ENCODE measurements at regions not wholly inside any gene's neighbourhood (a gene's known extent, or its start where the extent isn't known, plus 50 kb on each side); places are given as distances from the start of the nearest gene placed in this dataset.

DNA sequence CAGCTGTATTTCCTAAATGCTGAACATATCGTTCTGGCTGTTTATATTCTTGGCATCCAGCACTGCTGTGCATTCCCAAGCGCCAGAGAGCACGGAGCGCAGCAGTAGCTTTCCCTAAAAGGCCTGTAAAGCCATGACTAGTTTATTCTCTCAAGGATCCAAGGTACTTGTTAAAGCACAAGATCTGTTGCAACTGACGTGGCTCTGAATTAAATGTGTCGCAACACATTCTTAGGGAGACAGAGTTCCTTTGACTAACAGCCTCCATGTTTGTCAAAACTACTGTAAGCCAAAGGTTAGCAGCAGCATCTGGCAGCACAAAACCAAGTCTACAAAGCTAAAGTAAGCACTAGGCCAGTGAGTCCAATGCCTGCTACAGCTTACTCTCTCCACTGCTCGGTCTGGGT is 188.6 kb upstream of the FN1 start (continued):
- TF ChIP-seq, protein P1, sequence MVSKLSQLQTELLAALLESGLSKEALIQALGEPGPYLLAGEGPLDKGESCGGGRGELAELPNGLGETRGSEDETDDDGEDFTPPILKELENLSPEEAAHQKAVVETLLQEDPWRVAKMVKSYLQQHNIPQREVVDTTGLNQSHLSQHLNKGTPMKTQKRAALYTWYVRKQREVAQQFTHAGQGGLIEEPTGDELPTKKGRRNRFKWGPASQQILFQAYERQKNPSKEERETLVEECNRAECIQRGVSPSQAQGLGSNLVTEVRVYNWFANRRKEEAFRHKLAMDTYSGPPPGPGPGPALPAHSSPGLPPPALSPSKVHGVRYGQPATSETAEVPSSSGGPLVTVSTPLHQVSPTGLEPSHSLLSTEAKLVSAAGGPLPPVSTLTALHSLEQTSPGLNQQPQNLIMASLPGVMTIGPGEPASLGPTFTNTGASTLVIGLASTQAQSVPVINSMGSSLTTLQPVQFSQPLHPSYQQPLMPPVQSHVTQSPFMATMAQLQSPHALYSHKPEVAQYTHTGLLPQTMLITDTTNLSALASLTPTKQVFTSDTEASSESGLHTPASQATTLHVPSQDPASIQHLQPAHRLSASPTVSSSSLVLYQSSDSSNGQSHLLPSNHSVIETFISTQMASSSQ (IDR thresholded peaks at IDR 0.05; ENCODE audit: low read depth), result peak; percentile 43; the same call in 1 of the 2 replicates
- TF ChIP-seq, protein P1 (CRISPR knock-in tag; IDR thresholded peaks at IDR 0.05; ENCODE audit: borderline replicate concordance), result no peak
- TF ChIP-seq, protein P2, sequence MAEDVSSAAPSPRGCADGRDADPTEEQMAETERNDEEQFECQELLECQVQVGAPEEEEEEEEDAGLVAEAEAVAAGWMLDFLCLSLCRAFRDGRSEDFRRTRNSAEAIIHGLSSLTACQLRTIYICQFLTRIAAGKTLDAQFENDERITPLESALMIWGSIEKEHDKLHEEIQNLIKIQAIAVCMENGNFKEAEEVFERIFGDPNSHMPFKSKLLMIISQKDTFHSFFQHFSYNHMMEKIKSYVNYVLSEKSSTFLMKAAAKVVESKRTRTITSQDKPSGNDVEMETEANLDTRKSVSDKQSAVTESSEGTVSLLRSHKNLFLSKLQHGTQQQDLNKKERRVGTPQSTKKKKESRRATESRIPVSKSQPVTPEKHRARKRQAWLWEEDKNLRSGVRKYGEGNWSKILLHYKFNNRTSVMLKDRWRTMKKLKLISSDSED (CRISPR knock-in tag; IDR thresholded peaks at IDR 0.05), result no peak
- TF ChIP-seq, protein P3, sequence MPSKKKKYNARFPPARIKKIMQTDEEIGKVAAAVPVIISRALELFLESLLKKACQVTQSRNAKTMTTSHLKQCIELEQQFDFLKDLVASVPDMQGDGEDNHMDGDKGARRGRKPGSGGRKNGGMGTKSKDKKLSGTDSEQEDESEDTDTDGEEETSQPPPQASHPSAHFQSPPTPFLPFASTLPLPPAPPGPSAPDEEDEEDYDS (CRISPR knock-in tag; IDR thresholded peaks at IDR 0.05), result peak; percentile 18; the same call in 1 of the 2 replicates
- TF ChIP-seq IRX3 (CRISPR knock-in tag; IDR thresholded peaks at IDR 0.05; ENCODE audit: borderline replicate concordance, low read depth) (no peak), ZKSCAN8 (CRISPR knock-in tag; IDR thresholded peaks at IDR 0.05; ENCODE audit: borderline replicate concordance) (peak; percentile 33; the same call in 1 of the 2 replicates), ZMYM3 (CRISPR knock-in tag; IDR thresholded peaks at IDR 0.05) (peak; percentile 67; the same call in 1 of the 2 replicates), HDAC2 (CRISPR knock-in tag; IDR thresholded peaks at IDR 0.05) (peak; percentile 81)
- TF ChIP-seq, protein P4, sequence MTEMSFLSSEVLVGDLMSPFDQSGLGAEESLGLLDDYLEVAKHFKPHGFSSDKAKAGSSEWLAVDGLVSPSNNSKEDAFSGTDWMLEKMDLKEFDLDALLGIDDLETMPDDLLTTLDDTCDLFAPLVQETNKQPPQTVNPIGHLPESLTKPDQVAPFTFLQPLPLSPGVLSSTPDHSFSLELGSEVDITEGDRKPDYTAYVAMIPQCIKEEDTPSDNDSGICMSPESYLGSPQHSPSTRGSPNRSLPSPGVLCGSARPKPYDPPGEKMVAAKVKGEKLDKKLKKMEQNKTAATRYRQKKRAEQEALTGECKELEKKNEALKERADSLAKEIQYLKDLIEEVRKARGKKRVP (CRISPR knock-in tag; IDR thresholded peaks at IDR 0.05), result peak in 1 of 2 experiments; percentile 44; a peak in 1 of 4 replicates
- TF ChIP-seq, protein P5, sequence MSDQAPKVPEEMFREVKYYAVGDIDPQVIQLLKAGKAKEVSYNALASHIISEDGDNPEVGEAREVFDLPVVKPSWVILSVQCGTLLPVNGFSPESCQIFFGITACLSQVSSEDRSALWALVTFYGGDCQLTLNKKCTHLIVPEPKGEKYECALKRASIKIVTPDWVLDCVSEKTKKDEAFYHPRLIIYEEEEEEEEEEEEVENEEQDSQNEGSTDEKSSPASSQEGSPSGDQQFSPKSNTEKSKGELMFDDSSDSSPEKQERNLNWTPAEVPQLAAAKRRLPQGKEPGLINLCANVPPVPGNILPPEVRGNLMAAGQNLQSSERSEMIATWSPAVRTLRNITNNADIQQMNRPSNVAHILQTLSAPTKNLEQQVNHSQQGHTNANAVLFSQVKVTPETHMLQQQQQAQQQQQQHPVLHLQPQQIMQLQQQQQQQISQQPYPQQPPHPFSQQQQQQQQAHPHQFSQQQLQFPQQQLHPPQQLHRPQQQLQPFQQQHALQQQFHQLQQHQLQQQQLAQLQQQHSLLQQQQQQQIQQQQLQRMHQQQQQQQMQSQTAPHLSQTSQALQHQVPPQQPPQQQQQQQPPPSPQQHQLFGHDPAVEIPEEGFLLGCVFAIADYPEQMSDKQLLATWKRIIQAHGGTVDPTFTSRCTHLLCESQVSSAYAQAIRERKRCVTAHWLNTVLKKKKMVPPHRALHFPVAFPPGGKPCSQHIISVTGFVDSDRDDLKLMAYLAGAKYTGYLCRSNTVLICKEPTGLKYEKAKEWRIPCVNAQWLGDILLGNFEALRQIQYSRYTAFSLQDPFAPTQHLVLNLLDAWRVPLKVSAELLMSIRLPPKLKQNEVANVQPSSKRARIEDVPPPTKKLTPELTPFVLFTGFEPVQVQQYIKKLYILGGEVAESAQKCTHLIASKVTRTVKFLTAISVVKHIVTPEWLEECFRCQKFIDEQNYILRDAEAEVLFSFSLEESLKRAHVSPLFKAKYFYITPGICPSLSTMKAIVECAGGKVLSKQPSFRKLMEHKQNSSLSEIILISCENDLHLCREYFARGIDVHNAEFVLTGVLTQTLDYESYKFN (CRISPR knock-in tag; conservative IDR thresholded peaks at IDR 0.05), result peak; percentile 68
- TF ChIP-seq, protein P6, sequence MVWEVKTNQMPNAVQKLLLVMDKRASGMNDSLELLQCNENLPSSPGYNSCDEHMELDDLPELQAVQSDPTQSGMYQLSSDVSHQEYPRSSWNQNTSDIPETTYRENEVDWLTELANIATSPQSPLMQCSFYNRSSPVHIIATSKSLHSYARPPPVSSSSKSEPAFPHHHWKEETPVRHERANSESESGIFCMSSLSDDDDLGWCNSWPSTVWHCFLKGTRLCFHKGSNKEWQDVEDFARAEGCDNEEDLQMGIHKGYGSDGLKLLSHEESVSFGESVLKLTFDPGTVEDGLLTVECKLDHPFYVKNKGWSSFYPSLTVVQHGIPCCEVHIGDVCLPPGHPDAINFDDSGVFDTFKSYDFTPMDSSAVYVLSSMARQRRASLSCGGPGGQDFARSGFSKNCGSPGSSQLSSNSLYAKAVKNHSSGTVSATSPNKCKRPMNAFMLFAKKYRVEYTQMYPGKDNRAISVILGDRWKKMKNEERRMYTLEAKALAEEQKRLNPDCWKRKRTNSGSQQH (CRISPR knock-in tag; IDR thresholded peaks at IDR 0.05; ENCODE audit: low read depth), result peak; percentile 48; the same call in 1 of the 2 replicates

All from HepG2 (cell line).